ENCODE measurements at regions not wholly inside any gene's neighbourhood (a gene's known extent, or its start where the extent isn't known, plus 50 kb on each side); places are given as distances from the start of the nearest gene placed in this dataset.

- TF ChIP-seq CTCF (conservative IDR thresholded peaks at IDR 0.05 in 1 of 2, IDR thresholded peaks at IDR 0.05 in 1 of 2; ENCODE audit: extremely low read depth in 1 of 2, insufficient read depth in 1 of 2, low read depth in 1 of 2, low read length in 2 of 2) (no peak), EZH2 (IDR thresholded peaks at IDR 0.05; ENCODE audit: borderline replicate concordance, low read length) (no peak)
Measured at GRCh38 chr5:6193310-6193709, 185.0 kb downstream of the MED10 start.

Data from mammary epithelial cell (primary cell).